Uterus (tissue), 2 donors: ENCODE measurements at regions not wholly inside any gene's neighbourhood (a gene's known extent, or its start where the extent isn't known, plus 50 kb on each side); places are given as distances from the start of the nearest gene placed in this dataset.

Experiments used
- POLR2A ChIP-seq, 2 donors: fragments of 450-650 bp; IDR thresholded peaks; one replicate each; pipeline ENCODE4 v1.6.1; 2016; ENCODE audit warnings: antibody characterized with exemption in 2 of 2, mild to moderate bottlenecking in 1 of 2, moderate library complexity in 1 of 2
- TF ChIP-seq, protein P1 (sequence below), 4 experiments: fragments of 200-600 bp in 2 of 4; fragments of 450-650 bp in 2 of 4; sonication (generic) in 2 of 4; IDR thresholded peaks; one replicate each; pipeline ENCODE4 v1.5.1; 2016 to 2019; ENCODE audit warnings: antibody characterized with exemption in 4 of 4, mild to moderate bottlenecking in 2 of 4, moderate library complexity in 1 of 4

DNA sequence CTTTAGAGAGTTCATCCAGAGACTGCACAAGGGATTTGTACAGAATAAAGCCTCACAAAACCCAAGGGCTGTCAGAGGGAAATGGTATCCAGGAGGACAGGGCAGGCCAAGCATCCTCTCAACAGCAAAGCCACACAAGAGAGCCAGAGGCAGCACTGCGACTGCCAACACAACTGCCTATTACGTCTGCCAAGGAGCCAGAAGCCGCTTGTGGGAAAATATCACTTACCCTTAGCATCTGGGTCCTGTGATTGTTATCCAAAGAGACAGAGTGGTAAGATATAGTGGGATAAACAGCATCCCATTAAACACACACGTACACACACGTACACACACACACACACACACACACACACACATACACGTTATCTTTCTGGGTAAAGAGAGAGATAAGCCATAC, 618.3 kb upstream of the AGTR1 start:
- TF ChIP-seq, protein P1, sequence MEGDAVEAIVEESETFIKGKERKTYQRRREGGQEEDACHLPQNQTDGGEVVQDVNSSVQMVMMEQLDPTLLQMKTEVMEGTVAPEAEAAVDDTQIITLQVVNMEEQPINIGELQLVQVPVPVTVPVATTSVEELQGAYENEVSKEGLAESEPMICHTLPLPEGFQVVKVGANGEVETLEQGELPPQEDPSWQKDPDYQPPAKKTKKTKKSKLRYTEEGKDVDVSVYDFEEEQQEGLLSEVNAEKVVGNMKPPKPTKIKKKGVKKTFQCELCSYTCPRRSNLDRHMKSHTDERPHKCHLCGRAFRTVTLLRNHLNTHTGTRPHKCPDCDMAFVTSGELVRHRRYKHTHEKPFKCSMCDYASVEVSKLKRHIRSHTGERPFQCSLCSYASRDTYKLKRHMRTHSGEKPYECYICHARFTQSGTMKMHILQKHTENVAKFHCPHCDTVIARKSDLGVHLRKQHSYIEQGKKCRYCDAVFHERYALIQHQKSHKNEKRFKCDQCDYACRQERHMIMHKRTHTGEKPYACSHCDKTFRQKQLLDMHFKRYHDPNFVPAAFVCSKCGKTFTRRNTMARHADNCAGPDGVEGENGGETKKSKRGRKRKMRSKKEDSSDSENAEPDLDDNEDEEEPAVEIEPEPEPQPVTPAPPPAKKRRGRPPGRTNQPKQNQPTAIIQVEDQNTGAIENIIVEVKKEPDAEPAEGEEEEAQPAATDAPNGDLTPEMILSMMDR (IDR thresholded peaks at IDR 0.05) = no peak
- TF ChIP-seq POLR2A (IDR thresholded peaks at IDR 0.05) = no peak
